SK-N-MC (cell line): ENCODE measurements at regions not wholly inside any gene's neighbourhood (a gene's known extent, or its start where the extent isn't known, plus 50 kb on each side); places are given as distances from the start of the nearest gene placed in this dataset.

ENCODE experiments used
- DNase-seq: peaks from one replicate; pipeline ENCODE4 v3.0.0-alpha.2; 2011; ENCODE audit warnings: low read depth, low spot score
- H3K27ac ChIP-seq: fragments of 200-600 bp; sonication (generic); 2 replicates; pipeline ENCODE4 v1.5.1; 2016; ENCODE audit warnings: mixed run types
- H3K36me3 ChIP-seq: fragments of 200-600 bp; sonication (generic); 2 replicates; pipeline ENCODE4 v1.6.1; 2017; ENCODE audit warnings: antibody characterized with exemption, low read length, mixed read lengths; ENCODE audit not compliant: insufficient read depth
- H3K4me3 ChIP-seq: fragments of 200-600 bp; sonication (generic); 2 replicates; pipeline ENCODE4 v1.5.1; 2016
- H3K9ac ChIP-seq: fragments of 200-600 bp; sonication (generic); 2 replicates; pipeline ENCODE4 v1.8.0; 2017; ENCODE audit warnings: mixed run types, mixed read lengths; ENCODE audit not compliant: insufficient read length
- H3K9me3 ChIP-seq: fragments of 200-600 bp; sonication (generic); 2 replicates; pipeline ENCODE4 v1.6.1; 2017; ENCODE audit warnings: low read depth, mild to moderate bottlenecking, antibody characterized with exemption, low read length, moderate library complexity, mixed read lengths
- EZH2 ChIP-seq: fragments of 200-600 bp; sonication (generic); IDR thresholded peaks from one replicate; pipeline ENCODE4 v1.6.1; 2017; ENCODE audit warnings: antibody characterized with exemption
- FOXP2 ChIP-seq: optimal IDR thresholded peaks from 2 replicates; pipeline ENCODE3; 2011; ENCODE audit warnings: mild to moderate bottlenecking, moderate library complexity; ENCODE audit not compliant: insufficient read depth; ENCODE audit errors: extremely low read length, control extremely low read depth
- POLR2AphosphoS5 ChIP-seq: IDR thresholded peaks from 2 replicates; pipeline ENCODE4 v1.6.1; 2012; ENCODE audit warnings: mild to moderate bottlenecking, low read depth, low read length, borderline replicate concordance

DNA sequence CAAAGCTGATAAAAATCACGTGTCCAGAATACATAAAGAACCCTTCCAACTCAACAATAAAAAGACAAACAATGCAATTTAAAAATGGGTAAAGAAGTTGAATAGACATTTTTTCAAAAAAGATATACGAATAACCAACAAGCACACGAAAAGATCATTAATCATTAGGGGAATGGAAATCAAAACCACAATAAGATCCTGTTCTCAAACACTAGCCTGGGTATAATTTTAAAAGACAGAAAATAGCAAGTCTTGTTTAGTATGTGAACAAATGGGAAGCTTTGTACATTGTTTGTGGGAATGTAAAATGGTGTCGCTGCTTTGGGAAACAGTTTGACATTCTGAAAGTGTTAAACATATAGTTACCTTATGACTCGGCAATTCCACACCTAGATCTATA is 86.3 kb upstream of the LMNTD1 start:
- Histone ChIP-seq H3K9ac (no peak overlapping the region), H3K4me3 (no peak overlapping the region), H3K9me3 (no peaks in the 10 kb centered on the region), H3K36me3 (no peaks in the 10 kb centered on the region), H3K27ac (no peak overlapping the region)
- no peak for TF ChIP-seq FOXP2
- TF ChIP-seq POLR2AphosphoS5, result no peak
- TF ChIP-seq EZH2, result no peak
- DNase-seq, result no peak

DNA sequence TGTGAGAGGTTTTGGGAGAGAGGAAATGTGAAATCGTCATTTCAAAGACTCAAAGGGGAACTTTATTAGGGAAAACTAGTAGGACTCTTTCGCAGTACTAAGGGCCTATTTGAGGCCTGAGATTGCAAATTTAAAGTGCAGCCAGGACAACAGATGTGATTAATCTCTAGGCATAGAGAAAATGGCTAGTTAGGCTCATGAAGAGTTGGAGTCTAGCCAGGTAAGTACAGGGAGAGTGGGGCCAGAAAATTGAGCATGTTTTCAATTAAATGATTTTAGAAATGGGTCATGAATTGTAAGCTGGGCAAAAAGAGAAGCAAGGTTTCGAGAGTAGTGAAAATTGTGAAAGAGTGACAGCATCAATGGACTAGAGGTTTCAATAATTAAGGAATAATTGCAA is 91.9 kb upstream of the LMNTD1 start:
- H3K9me3 ChIP-seq, result no peaks in the 10 kb centered on the region
- H3K36me3 ChIP-seq, result no peaks in the 10 kb centered on the region
- no peak for TF ChIP-seq POLR2AphosphoS5
- TF ChIP-seq FOXP2, result no peak
- TF ChIP-seq EZH2, result no peak

DNA sequence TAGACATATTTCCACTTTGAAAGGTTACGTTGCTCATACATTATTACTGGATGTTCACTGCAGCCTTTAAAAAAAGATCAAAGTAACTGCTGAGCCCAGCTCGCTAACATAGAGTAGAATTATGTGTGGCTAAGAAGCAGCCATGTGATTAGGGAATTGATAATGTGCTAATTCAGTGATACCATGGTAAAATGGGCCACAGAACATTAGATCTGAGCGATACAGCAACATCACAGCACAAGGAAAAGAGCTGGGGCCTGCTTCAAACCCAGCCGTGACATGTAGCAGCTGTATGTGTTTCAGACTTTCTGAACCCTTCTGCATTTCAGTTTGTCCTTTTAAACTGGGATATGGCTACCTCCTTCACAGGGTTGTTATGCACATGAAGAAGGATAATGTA is 92.3 kb upstream of the LMNTD1 start:
- Histone ChIP-seq H3K27ac (no peak overlapping the region), H3K4me3 (no peak overlapping the region), H3K36me3 (no peaks in the 10 kb centered on the region), H3K9ac (no peak overlapping the region), H3K9me3 (no peaks in the 10 kb centered on the region)
- DNase-seq, result no peak
- TF ChIP-seq EZH2 (no peak), FOXP2 (no peak), POLR2AphosphoS5 (no peak)

More for the DNA sequence above, 91.9 kb upstream of the LMNTD1 start:
- Histone ChIP-seq H3K9ac (no peak overlapping the region), H3K4me3 (no peak overlapping the region), H3K27ac (no peak overlapping the region)
- no peak for DNase-seq

DNA sequence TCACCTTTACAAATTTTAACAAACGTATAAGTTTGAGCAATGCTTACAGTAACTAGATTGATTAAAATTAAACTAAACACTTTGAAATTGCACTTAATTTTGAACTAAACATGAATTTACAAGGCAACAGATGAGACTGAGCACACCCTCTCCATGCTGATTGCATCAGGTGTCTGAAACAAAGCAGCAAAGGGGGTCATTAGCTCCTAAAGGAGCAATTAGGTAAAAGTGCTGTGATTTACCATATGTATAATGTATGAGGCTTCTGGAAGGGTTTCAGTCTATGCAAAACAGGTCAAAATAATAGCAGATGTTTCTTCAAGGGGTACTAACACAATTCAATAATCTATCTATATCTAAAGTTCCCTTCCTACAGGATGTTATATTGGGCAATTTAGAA is 98.8 kb upstream of the LMNTD1 start:
- Histone ChIP-seq H3K27ac (no peak overlapping the region), H3K36me3 (no peaks in the 10 kb centered on the region), H3K9ac (no peak overlapping the region), H3K9me3 (no peaks in the 10 kb centered on the region), H3K4me3 (no peak overlapping the region)
- TF ChIP-seq POLR2AphosphoS5 (no peak), EZH2 (no peak), FOXP2 (no peak)
- DNase-seq, result no peak

DNA sequence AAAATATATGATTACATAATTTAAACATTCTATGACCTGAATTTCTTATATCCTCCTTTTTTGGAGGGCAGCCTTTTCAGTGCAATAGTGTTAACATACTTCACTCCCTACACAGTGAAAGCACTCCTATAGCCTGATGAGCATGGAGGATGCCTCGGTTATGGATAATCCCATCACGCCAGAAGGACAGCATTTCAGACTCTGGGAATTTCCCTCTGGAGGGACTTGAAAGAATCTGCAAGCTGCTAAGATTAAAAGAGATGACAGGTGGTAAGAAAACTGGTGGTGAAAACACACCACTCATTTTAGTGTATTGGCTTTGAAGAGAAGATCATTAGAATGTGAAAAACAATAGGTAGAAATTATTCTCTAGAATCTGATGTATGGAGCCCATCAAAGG is 99.3 kb upstream of the LMNTD1 start:
- H3K9me3 ChIP-seq, result no peaks in the 10 kb centered on the region
- no peaks in the 10 kb centered on the region for H3K36me3 ChIP-seq
- TF ChIP-seq POLR2AphosphoS5, result no peak
- no peak for TF ChIP-seq FOXP2
- no peak for TF ChIP-seq EZH2
- H3K27ac ChIP-seq, result no peak overlapping the region
- no peak overlapping the region for H3K4me3 ChIP-seq
- DNase-seq, result no peak
- no peak overlapping the region for H3K9ac ChIP-seq

DNA sequence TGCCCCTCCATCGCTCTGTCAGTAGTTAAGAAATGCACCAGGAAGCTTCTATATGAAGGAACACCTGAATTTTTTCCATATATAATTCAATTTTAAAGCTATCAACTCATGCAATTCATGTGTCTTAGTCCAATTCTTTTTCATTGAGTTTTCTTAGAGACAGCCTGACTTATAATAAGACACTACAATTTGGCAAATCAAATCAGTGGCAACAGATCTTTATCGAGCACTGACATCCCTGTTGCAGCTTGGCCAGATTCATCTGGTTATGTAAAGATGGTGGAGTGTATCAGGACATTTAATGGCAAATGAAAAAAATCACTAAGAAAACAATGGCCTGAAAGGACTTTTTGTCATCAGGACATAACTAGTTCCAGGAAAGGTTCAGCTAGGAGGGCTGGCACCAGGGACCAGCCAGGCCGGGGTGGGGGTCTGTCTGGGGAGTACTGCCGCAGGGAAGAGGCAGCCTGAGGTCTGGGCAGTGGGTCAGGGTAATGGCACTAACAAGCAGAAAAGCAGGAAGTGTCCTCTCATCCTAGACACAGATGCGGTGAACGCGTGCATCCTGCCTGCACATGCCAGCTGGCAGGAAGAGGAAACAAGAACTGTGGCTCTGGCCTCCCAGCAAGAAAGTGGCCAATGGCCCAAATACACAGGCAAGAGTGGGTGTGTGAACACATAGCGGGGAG is 100.5 kb upstream of the LMNTD1 start:
- Histone ChIP-seq H3K9ac (no peak overlapping the region), H3K36me3 (no peaks in the 10 kb centered on the region), H3K27ac (no peak overlapping the region), H3K9me3 (no peaks in the 10 kb centered on the region), H3K4me3 (no peak overlapping the region)
- no peak for DNase-seq
- TF ChIP-seq FOXP2 (no peak), EZH2 (no peak), POLR2AphosphoS5 (no peak)

DNA sequence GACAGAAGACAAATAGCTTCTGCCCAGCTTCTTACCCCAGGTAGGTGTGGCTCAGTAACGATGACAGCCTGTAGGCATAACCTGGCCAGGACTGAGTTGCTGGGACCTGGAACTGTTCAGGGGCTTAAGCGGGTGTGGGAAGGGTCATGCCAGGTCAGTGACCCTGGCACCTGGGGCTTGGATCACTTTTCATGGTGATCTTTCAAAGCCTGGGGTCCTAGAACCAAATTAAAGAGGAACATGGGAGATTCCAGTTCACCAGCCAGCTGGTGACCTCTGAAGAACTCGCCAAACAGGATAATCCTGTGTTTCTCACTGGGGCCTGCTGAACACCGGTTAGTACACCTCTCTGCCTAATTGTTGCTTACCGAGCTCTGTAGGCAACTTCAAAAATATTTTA is 102.6 kb upstream of the LMNTD1 start:
- DNase-seq, result no peak
- H3K36me3 ChIP-seq, result no peaks in the 10 kb centered on the region
- no peaks in the 10 kb centered on the region for H3K9me3 ChIP-seq
- TF ChIP-seq EZH2, result no peak
- H3K9ac ChIP-seq, result no peak overlapping the region
- no peak overlapping the region for H3K27ac ChIP-seq
- H3K4me3 ChIP-seq, result no peak overlapping the region

DNA sequence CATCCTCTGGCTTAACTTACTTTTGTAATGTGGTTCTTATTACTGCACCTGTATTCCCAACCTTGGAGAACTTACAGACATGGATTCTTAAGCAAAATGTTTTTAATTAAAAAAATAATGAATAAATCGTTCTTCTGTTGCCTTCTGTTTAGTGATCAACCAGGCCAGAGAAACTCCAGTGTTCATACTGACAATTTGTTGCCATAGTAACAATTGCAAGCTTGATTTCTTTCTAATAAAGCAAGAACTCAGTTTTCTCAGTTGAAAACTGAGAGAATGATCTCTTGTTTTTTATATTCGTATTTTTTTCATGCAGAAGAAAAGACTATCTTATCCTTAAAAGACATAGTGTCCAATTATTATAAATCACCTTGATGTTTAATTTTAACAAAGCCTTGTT is 106.5 kb upstream of the LMNTD1 start:
- TF ChIP-seq POLR2AphosphoS5, result no peak
- no peak for TF ChIP-seq EZH2
- TF ChIP-seq FOXP2, result no peak
- no peak overlapping the region for H3K4me3 ChIP-seq
- no peaks in the 10 kb centered on the region for H3K9me3 ChIP-seq
- no peak overlapping the region for H3K27ac ChIP-seq
- no peak overlapping the region for H3K9ac ChIP-seq
- DNase-seq, result no peak
- no peaks in the 10 kb centered on the region for H3K36me3 ChIP-seq

DNA sequence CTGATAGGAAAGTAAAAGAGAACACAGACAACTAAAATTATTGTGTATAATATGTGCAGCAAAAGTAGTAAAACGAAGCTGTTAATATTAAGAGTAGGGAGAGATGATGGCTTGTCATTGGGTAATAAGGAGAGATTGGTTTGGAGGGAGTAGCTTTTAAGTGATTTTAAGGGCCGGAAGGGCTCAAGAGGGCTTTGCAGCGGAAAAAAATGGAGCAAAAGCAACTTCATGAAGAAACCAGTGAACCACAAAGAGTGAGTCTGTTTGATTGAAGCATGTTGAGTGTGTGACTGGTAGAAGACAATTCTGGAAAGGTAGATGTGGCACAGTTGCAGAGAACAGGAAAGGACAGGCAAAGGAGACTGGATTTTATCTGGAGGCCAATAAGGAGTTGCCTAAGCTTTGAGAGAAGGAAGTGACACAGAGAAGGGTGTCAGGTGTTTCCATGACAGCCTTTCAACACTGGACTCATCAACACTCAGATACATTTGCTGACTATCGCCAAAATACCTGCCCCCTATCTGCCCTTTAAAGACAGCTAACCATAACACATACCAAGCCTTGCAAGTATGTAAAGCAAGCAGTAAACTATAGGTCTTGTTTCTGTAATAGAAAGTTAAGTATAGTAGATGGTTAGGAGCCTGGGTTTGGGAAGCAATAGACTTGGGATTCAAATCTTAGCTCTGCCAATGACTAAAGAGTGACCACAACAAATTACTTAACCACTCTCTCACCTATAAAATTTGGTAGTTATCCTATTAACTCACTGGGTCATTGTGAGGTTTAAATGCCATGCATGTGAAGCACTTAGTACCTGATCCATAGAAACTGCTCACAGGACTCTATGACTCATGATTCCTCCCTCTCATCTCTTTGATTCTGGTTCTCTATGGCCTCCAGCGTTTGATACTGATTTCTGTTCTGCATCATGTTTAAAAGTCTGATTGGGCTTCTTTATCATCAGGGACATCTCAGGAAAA is 117.3 kb upstream of the LMNTD1 start:
- no peak for DNase-seq
- no peaks in the 10 kb centered on the region for H3K36me3 ChIP-seq
- H3K9ac ChIP-seq, result no peak overlapping the region
- no peaks in the 10 kb centered on the region for H3K9me3 ChIP-seq
- TF ChIP-seq POLR2AphosphoS5 (no peak), FOXP2 (no peak), EZH2 (no peak)
- no peak overlapping the region for H3K27ac ChIP-seq
- no peak overlapping the region for H3K4me3 ChIP-seq
